CD4-positive, alpha-beta T cell (primary cell): ENCODE measurements at regions not wholly inside any gene's neighbourhood (a gene's known extent, or its start where the extent isn't known, plus 50 kb on each side); places are given as distances from the start of the nearest gene placed in this dataset.

Experiments used
- ATAC-seq: fragments of 200-7000 bp; cut with Tn5 transposase; one replicate; pipeline ENCODE4 v1.10.0; 2022; ENCODE audit warnings: mild to moderate bottlenecking; ENCODE audit not compliant: poor library complexity
- CTCF ChIA-PET: fragments of 350-600 bp; sonication (Branson Sonifier 250); formaldehyde crosslinking; loops from one replicate; lab custom pipeline; 2021; ENCODE audit warnings: antibody characterized with exemption, inconsistent platforms; lab: Charles Lee
- POLR2A ChIA-PET: fragments of 350-600 bp; sonication (Branson Sonifier 250); formaldehyde crosslinking; loops from one replicate; lab custom pipeline; 2021; ENCODE audit warnings: antibody characterized with exemption, inconsistent platforms; lab: Charles Lee
- DNase-seq, 14 experiments: peaks; one replicate each; pipeline ENCODE4 v3.0.0-alpha.2; 2013 to 2020; ENCODE audit warnings: mixed read lengths in 2 of 14
- H3K27ac ChIP-seq, 2 donors: one replicate each; pipeline versions ENCODE4 v1.5.1 to v1.7.0; 2013; ENCODE audit warnings: low read length in 2 of 2, low read depth in 1 of 2, mild to moderate bottlenecking in 1 of 2
- H3K27me3 ChIP-seq, 2 experiments: 1 replicate in 1 of 2; 2 replicates in 1 of 2; pipeline versions ENCODE4 v1.6.1 to v1.7.0; 2013; ENCODE audit warnings: low read length in 2 of 2, control low read depth in 1 of 2, mild to moderate bottlenecking in 1 of 2, moderate library complexity in 1 of 2; ENCODE audit not compliant: insufficient read depth in 2 of 2, control insufficient read depth in 1 of 2
- H3K36me3 ChIP-seq: one replicate; pipeline ENCODE4 v1.6.1; 2013; ENCODE audit warnings: low read length, control low read depth; ENCODE audit not compliant: insufficient read depth
- H3K4me1 ChIP-seq: one replicate; pipeline ENCODE4 v1.6.1; 2013; ENCODE audit warnings: low read length, control low read depth; ENCODE audit not compliant: insufficient read depth
- H3K4me3 ChIP-seq: one replicate; pipeline ENCODE4 v1.5.1; 2013; ENCODE audit warnings: mild to moderate bottlenecking, low read length, moderate library complexity
- H3K9me3 ChIP-seq, 2 experiments: 1 replicate in 1 of 2; 2 replicates in 1 of 2; pipeline versions ENCODE4 v1.6.1 to v1.7.0; 2013; ENCODE audit warnings: low read length in 2 of 2, mild to moderate bottlenecking in 2 of 2, control low read depth in 1 of 2, moderate library complexity in 1 of 2; ENCODE audit not compliant: control insufficient read depth in 1 of 2, insufficient read depth in 1 of 2
- H3K27ac Mint-ChIP-seq: one replicate; pipeline ENCODE4 v1.8.0; 2020; ENCODE audit warnings: mixed read lengths
- H3K27me3 Mint-ChIP-seq: one replicate; pipeline ENCODE4 v1.8.0; 2021; ENCODE audit warnings: mixed read lengths
- H3K36me3 Mint-ChIP-seq: one replicate; pipeline ENCODE4 v1.8.0; 2021; ENCODE audit warnings: low read depth, mixed read lengths
- H3K4me1 Mint-ChIP-seq: one replicate; pipeline ENCODE4 v1.8.0; 2021; ENCODE audit warnings: low read depth, mixed read lengths
- H3K4me3 Mint-ChIP-seq: one replicate; pipeline ENCODE4 v1.8.0; 2020; ENCODE audit warnings: mild to moderate bottlenecking, mixed read lengths
- H3K9me3 Mint-ChIP-seq: one replicate; pipeline ENCODE4 v1.8.0; 2020; ENCODE audit warnings: mixed read lengths
- CTCF ChIP-seq: fragments of 200-600 bp; IDR thresholded peaks from one replicate; pipeline ENCODE4 v1.8.0; 2022; ENCODE audit warnings: antibody characterized with exemption, mild to moderate bottlenecking
- intact Hi-C, 2 experiments: fragments of 100-400 bp; cut with DNase I in 1 of 2; cut with micrococcal nuclease in 1 of 2; formaldehyde crosslinking; loops; one replicate each; pipeline versions ENCODE4 v1.15.1 to v1.9.0; 2023 to 2025; cut with DNase I, micrococcal nuclease

- Mint-ChIP-seq H3K27ac (no peak overlapping the region), H3K36me3 (no peaks in the 10 kb centered on the region), H3K4me1 (no peaks in the 10 kb centered on the region), H3K9me3 (no peaks in the 10 kb centered on the region), H3K27me3 (no peaks in the 10 kb centered on the region), H3K4me3 (no peak overlapping the region)
- ChIA-PET CTCF (no interaction called here), POLR2A (no interaction called here)
- Histone ChIP-seq H3K36me3 (no peaks in the 10 kb centered on the region), H3K27ac (no peak overlapping the region), H3K4me3 (no peak overlapping the region), H3K27me3 (peaks cover 0 to 5% of the 10 kb centered on the region in 2 experiments), H3K9me3 (no peaks in the 10 kb centered on the region), H3K4me1 (no peaks in the 10 kb centered on the region)
- DNase-seq (no peak), ATAC-seq (no peak)
- intact Hi-C loops: no loop called here
- no peak for TF ChIP-seq CTCF
These were observed 218.3 kb upstream of the NRIP1 start for GRCh38 chr21:15283138-15283537.

GRCh38 chr21:15283789-15284188 lies 219.0 kb upstream of the NRIP1 start:
- no peaks in the 10 kb centered on the region for H3K9me3 ChIP-seq
- H3K36me3 ChIP-seq: no peaks in the 10 kb centered on the region
- Mint-ChIP-seq H3K4me3 (no peak overlapping the region), H3K9me3 (no peaks in the 10 kb centered on the region), H3K36me3 (no peaks in the 10 kb centered on the region), H3K4me1 (no peaks in the 10 kb centered on the region), H3K27ac (no peak overlapping the region), H3K27me3 (no peaks in the 10 kb centered on the region)
- CTCF ChIA-PET: no interaction called here
- TF ChIP-seq CTCF: no peak
- H3K4me3 ChIP-seq: no peak overlapping the region
- no peak overlapping the region for H3K27ac ChIP-seq
- POLR2A ChIA-PET: no interaction called here
- peaks cover 0 to 5% of the 10 kb centered on the region in 2 experiments for H3K27me3 ChIP-seq
- intact Hi-C loops: no loop called here
- ATAC-seq: no peak
- no peak for DNase-seq
- no peaks in the 10 kb centered on the region for H3K4me1 ChIP-seq

GRCh38 chr21:15285556-15285955 lies 220.8 kb upstream of the NRIP1 start:
- no peaks in the 10 kb centered on the region for H3K36me3 Mint-ChIP-seq
- intact Hi-C loops: no loop called here
- no peak overlapping the region for H3K4me3 Mint-ChIP-seq
- H3K4me1 Mint-ChIP-seq: no peaks in the 10 kb centered on the region
- no peak for TF ChIP-seq CTCF
- Histone ChIP-seq H3K36me3 (no peaks in the 10 kb centered on the region), H3K4me3 (no peak overlapping the region), H3K27ac (no peak overlapping the region), H3K9me3 (peaks cover 0 to 5% of the 10 kb centered on the region in 2 experiments), H3K27me3 (peaks cover 0 to 5% of the 10 kb centered on the region in 2 experiments), H3K4me1 (no peaks in the 10 kb centered on the region)
- H3K27ac Mint-ChIP-seq: no peak overlapping the region
- H3K9me3 Mint-ChIP-seq: no peaks in the 10 kb centered on the region
- ATAC-seq (no peak), DNase-seq (no peak)
- no peaks in the 10 kb centered on the region for H3K27me3 Mint-ChIP-seq
- POLR2A ChIA-PET: no interaction called here
- CTCF ChIA-PET: no interaction called here
